ENCODE measurements at regions not wholly inside any gene's neighbourhood (a gene's known extent, or its start where the extent isn't known, plus 50 kb on each side); places are given as distances from the start of the nearest gene placed in this dataset.
"Not testable (repeated sequence)": the region's sequence is repeated elsewhere in the genome, so short reads cannot be mapped to it uniquely, and the experiment has no call there.

- no peak overlapping the region for H3K27ac ChIP-seq
- no peak overlapping the region for H3K4me3 ChIP-seq
- intact Hi-C loops (cut with DNase I) = no loop called here
- H3K27me3 ChIP-seq = no peaks in the 10 kb centered on the region
- DNase-seq = no peak
- no peaks in the 10 kb centered on the region for H3K4me1 ChIP-seq (ENCODE audit: insufficient read depth)
- no peaks in the 10 kb centered on the region for H3K9me3 ChIP-seq
- WGBS, 3 donors = 69 to 72% (median 71%) methylated on average over 2 to 4 of the region's 4 CpGs
- H3K36me3 ChIP-seq = no peaks in the 10 kb centered on the region
- no peak for TF ChIP-seq POLR2A (IDR thresholded peaks at IDR 0.05)
- TF ChIP-seq CTCF (IDR thresholded peaks at IDR 0.05) = no peak
- no peak for TF ChIP-seq EP300 (IDR thresholded peaks at IDR 0.05)
These were observed 858.8 kb upstream of the GYPC start for GRCh38 chr2:125797192-125797591.

GRCh38 chr2:125822746-125823145 lies 833.2 kb upstream of the GYPC start:
- no peaks in the 10 kb centered on the region for H3K9me3 ChIP-seq
- no peaks in the 10 kb centered on the region for H3K4me1 ChIP-seq (ENCODE audit: insufficient read depth)
- H3K4me3 ChIP-seq = no peak overlapping the region
- TF ChIP-seq POLR2A (IDR thresholded peaks at IDR 0.05) (no peak), CTCF (IDR thresholded peaks at IDR 0.05) (no peak), EP300 (IDR thresholded peaks at IDR 0.05) (no peak)
- no peak overlapping the region for H3K27ac ChIP-seq
- no peaks in the 10 kb centered on the region for H3K36me3 ChIP-seq
- H3K27me3 ChIP-seq = no peaks in the 10 kb centered on the region
- WGBS, 3 donors = 45 to 71% (median 52%) methylated on average over 5 of the region's 5 CpGs
- intact Hi-C loops (cut with DNase I) = no loop called here
- DNase-seq = no peak

- DNase-seq; H3K27me3 ChIP-seq; H3K27ac ChIP-seq; intact Hi-C loops (cut with DNase I); H3K4me1 ChIP-seq (ENCODE audit: insufficient read depth); H3K36me3 ChIP-seq; H3K9me3 ChIP-seq; H3K4me3 ChIP-seq: not testable (repeated sequence)
- 74 to 83% (median 81%) methylated on average over 9 of the region's 9 CpGs for WGBS, 3 donors
These were observed 830.2 kb upstream of the GYPC start for GRCh38 chr2:125825781-125826180.

- intact Hi-C loops (cut with DNase I) = no loop called here
- Histone ChIP-seq H3K9me3 (no peaks in the 10 kb centered on the region), H3K4me1 (ENCODE audit: insufficient read depth) (no peaks in the 10 kb centered on the region), H3K27me3 (no peaks in the 10 kb centered on the region), H3K36me3 (no peaks in the 10 kb centered on the region), H3K27ac (no peak overlapping the region), H3K4me3 (no peak overlapping the region)
- 36 to 49% (median 40%) methylated on average over 3 of the region's 3 CpGs for WGBS, 3 donors
- DNase-seq = no peak
- TF ChIP-seq CTCF (IDR thresholded peaks at IDR 0.05) (no peak), EP300 (IDR thresholded peaks at IDR 0.05) (no peak), POLR2A (IDR thresholded peaks at IDR 0.05) (no peak)
These were observed 818.8 kb upstream of the GYPC start for GRCh38 chr2:125837128-125837527.

- DNase-seq = no peak
- Histone ChIP-seq H3K36me3 (no peaks in the 10 kb centered on the region), H3K4me1 (ENCODE audit: insufficient read depth) (no peaks in the 10 kb centered on the region), H3K9me3 (no peaks in the 10 kb centered on the region), H3K27me3 (no peaks in the 10 kb centered on the region), H3K27ac (no peak overlapping the region), H3K4me3 (no peak overlapping the region)
- WGBS, 3 donors = 74 to 86% (median 80%) methylated on average over 5 of the region's 5 CpGs
- intact Hi-C loops (cut with DNase I) = no loop called here
- no peak for TF ChIP-seq POLR2A (IDR thresholded peaks at IDR 0.05)
- no peak for TF ChIP-seq EP300 (IDR thresholded peaks at IDR 0.05)
- no peak for TF ChIP-seq CTCF (IDR thresholded peaks at IDR 0.05)
These were observed 818.3 kb upstream of the GYPC start for GRCh38 chr2:125837611-125838010.
